ENCODE measurements at regions not wholly inside any gene's neighbourhood (a gene's known extent, or its start where the extent isn't known, plus 50 kb on each side); places are given as distances from the start of the nearest gene placed in this dataset.
A peak's percentile ranks its signal among the peaks of the same experiment; 100 is the strongest.

DNA sequence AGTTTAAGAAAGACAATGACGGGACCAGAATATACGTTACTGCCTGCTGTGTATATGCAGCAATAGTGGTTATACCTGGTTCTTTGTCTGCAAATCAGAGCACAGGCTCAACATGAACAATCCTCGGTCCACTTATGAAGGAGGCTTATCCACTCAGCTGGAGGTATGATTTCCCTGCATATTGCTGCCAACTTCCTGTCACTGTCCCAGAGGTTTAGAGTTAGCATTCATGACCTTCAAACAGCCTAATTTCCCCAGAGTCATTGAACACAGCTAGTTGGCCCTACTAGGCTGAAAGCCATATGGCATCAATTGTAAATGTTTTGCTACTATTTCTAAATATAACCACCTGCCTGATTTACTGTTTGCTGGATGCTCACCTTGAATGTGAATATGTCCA is 224.9 kb upstream of the ZNF717 start:
- no peak for DNase-seq (ENCODE audit: low read depth in 2 of 2)

DNA sequence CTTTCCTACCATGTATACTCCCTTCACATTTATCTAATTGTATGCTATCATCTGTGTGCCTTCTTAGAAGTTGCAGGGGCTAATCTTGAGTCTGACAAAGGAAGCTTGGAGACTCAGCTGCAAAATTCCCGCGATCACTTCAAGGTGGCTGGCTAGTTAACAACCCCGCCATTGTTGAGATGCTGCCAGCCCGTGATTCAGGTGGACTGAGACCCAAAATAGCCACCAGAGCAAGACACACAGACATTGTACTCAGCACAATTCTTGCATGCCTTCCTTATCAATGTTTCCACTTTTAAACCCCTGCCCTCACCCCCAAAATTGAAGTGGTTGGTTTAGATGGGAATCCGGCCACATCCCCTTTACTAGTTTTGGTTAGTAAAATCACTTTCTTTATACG is 225.8 kb upstream of the ZNF717 start:
- no peak for DNase-seq (ENCODE audit: low read depth in 2 of 2)

DNA sequence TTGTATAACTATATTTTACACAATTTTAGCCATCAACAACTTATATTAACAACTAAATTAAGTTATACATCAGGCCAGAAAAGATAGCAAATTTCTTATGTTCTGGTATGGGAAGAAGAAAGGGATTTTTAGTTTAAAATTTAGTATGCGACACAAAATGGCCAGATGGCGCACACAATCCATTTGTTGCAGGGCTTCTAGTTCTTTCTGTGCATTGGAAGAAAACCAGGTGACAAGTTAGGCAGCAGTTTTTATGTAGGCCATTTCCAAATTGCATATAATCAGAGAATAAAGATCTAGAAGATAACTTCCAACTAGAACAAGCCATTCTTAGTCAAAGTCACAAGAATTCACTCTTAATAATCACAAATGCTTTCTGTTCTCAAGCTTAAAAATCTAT is 230.1 kb upstream of the ZNF717 start:
- DNase-seq (ENCODE audit: low read depth in 2 of 2), result no peak

DNA sequence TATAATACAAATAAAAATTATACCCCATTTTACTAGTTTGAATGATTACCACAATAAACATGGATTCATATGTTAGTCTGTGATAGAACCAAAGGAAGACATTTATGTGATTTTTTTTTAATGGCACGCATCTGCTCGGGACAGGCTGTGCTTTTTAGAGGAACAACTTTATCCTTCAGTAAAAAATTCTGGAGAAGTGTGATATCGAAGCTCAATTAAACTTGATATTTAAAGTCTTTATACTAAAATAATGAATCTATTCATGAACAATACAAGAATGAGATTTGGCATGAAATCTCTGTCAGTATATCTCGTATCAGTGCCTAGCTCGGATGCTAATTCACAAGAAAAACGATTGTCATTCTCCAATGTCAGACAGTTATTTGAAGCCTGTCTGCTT is 230.8 kb upstream of the ZNF717 start:
- no peak for DNase-seq (ENCODE audit: low read depth in 2 of 2)

DNA sequence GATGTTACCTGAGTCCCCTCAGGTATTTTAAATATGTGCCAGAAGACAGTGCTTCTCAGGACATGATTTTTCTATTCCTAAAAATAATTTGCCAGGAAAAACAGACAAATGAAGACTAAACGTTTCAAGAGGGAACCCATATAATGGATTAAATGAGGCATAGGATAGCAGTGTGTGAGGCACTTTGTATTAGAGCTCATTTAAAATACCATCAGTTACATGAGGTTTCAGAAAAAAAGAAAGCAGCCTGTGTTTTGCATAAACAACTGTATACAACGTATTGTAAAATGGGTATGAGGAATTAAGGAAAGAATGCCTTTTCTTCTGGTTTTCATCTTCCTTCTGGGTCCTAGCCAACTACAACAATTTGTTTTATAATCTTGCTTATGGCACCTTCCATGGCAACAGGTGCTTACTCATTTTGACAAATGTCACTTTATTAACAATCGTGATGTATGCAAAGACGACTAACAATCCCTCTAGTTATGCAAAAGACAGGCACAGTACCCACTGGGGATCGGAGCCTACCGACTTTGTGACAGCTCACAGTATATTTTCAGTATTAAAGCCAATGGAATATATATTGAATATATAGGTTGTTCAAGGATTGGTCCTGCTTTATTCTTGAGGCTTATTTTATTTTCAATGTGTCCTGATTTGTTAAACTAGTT is 231.6 kb upstream of the ZNF717 start:
- no peak for DNase-seq (ENCODE audit: low read depth in 2 of 2)

- no peak for DNase-seq (ENCODE audit: low read depth in 2 of 2)
These were observed 236.0 kb upstream of the ZNF717 start for GRCh38 chr3:76021376-76021775.

- DNase-seq (ENCODE audit: low read depth in 2 of 2), result no peak
These were observed 239.3 kb upstream of the ZNF717 start for GRCh38 chr3:76024640-76025039.

DNA sequence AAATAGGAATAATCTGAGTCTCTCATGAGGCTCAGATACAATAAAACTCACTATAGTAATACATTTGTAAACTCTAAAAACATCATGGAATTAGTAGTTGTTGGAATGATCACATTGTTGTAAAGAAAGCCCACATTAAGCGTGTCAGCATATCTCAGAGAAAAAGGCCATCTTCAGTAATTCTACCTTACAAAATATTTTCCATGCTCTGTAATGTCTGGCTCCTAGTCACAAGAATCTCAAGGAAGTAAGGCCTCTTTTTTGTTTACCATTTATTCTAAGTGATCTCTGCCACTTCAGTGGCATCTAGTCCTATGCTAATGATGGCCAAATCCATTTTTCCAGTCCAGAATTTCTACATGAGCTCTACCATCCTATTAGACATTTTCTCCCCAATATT is 240.2 kb upstream of the ZNF717 start:
- no peak for DNase-seq (ENCODE audit: low read depth in 2 of 2)

- no peak for DNase-seq (ENCODE audit: low read depth in 2 of 2)
These were observed 241.0 kb upstream of the ZNF717 start for GRCh38 chr3:76026379-76026778.

- DNase-seq (ENCODE audit: low read depth in 2 of 2), result no peak
These were observed 243.4 kb upstream of the ZNF717 start for GRCh38 chr3:76028774-76029173.

DNA sequence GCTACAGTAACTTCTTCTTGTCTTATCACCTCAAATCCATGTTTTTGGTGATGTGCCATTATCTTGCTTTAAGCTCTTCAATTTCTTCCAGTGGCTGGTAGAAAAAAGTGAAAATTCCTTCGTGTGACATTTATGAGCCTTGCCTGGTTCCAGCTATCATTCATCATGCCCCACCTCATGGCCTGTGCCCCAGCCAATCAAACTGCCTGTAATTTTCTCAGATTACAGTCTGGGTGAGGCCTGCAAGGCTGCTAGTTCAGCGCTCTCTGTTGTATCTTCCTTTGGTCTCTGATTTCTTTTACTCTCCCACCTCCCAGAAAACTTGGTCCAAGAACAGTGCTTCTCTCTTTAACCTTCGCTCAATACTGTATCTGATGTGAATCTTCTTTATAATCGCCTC is 249.3 kb upstream of the ZNF717 start:
- DNase-seq (ENCODE audit: low read depth in 2 of 2), result no peak

GRCh38 chr3:76035117-76035516 is 249.8 kb upstream of the ZNF717 start:
- DNase-seq (ENCODE audit: low read depth in 2 of 2), result no peak

DNA sequence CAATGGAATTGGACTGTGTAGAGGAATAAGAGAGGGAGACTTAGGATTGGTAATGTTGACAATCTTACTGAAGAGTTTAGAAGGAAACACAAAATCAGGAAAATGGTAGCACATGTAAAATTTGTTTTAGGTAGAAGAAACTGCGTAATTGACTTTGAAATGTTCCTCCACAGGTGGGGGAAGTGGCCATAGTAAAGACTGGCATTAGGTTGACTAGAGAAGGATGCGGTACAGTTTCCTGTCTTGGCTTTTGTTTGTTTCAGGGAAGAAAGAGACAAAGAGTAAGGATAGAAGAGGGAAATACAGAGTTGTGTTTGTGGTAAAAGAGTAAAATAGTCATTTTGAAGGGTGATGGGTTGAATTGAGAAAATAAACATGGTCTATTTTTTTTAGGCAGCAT is 253.6 kb upstream of the ZNF717 start:
- no peak for DNase-seq (ENCODE audit: low read depth in 2 of 2)

GRCh38 chr3:76039431-76039830 is 254.1 kb upstream of the ZNF717 start:
- DNase-seq (ENCODE audit: low read depth in 2 of 2), result no peak

- no peak for DNase-seq (ENCODE audit: low read depth in 2 of 2)
These were observed 255.6 kb upstream of the ZNF717 start for GRCh38 chr3:76040946-76041345.

DNA sequence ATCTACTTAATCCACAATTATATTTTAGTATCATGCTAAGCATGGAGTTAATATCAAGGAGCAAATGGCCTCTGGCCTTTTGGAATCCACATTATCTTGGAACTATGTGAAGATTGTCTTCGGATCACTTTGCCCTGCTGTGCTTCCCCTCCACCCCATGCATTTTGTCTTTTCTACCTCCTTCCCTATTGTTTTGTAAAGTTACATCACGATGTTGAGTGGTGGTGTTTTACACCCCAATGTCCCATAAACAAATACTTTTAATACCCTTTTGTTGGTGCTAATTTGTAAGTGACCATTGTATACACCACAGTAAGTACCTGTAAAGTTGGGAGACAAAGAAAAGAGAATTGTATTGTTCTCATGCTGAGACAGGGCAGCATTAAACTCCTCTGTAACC is 258.4 kb upstream of the ZNF717 start:
- no peak for DNase-seq (ENCODE audit: low read depth in 2 of 2)

DNA sequence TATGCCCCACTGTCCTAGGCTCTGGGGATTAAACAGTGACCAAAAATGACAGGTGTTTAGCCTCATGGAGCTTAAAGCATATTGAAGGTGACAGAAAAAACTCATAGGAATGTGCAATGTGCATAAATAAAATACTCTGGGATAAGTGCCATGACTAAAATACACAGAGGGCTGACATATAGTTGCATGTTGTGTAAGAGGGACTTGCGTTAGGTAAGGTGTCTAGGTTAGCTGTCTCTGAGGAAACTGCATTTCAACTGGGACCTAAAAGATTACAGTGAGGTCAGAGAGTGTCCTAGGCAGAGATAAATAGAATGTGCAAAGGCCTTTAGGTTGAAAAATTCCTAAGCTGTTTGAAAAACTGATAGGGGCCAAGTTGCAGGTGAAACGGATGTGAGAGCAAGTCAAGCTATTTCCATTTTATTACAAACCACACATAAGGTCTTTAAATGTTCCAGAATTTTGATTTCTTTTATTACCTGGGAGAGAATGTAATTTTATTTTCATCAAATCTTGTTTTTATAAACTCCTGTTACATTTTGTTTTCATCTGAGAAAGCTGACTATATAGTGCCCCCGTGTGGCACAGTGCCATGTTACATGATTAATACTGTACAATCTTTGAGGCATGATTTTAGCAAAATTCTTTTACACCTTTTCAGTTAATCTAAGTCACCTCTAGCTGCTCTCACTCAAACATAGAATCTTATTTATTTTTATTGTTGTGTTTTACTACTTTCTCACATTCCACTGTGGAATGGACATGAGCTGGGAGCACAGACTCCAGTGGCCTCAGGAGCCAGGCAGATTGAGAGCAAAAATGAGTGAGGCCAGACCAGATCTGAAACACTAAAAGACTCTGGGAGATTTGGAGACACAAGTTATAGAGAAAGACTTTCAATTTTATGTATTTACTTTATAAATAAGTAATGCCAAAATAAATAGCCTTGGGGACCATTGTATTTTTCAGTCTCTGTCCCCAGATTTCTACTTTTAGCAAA is 259.6 kb upstream of the ZNF717 start:
- peak in 1 of 2 donors; percentile 1 for DNase-seq (ENCODE audit: low read depth in 2 of 2)

- no peak for DNase-seq (ENCODE audit: low read depth in 2 of 2)
These were observed 262.0 kb upstream of the ZNF717 start for GRCh38 chr3:76047368-76047767.

DNA sequence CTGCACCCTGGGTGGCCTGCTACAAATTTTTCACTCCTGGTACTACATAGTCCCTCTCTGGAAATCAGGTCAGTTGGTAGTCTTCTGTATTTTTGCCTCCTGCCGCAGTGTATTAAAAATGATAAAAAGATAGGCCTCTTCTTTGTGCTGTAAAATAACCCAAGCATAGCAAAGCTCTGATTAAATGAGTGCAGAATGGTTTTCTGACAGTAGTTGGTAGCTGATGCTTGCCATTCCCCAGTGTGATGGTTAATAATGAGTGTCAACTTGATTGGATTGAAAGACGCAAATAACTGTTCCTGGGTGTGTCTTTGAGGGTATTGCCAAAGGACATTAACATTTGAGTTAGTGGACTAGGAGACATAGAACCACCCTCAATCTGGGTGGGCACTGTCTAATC is 264.4 kb upstream of the ZNF717 start:
- DNase-seq (ENCODE audit: low read depth in 2 of 2), result no peak

DNA sequence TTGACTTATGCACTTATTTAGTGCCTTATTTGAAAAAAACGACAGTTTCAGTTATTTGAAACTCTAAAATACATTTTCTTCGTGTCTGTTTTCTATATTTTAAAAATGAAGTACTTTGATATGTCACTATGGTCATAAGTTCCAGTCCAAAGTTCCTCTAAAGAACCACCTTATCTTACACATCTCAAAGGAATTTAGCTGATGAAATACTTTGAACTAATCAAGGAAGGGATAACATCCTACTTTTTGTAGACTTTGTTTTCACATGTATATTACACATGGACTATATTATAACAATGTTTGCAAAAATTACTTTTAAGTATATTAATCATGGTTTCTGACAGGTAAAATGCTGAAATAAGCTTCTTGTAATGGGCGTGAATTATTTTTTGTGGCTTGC is 265.8 kb upstream of the ZNF717 start:
- no peak for DNase-seq (ENCODE audit: low read depth in 2 of 2)

GRCh38 chr3:76054404-76054803 is 269.1 kb upstream of the ZNF717 start:
- DNase-seq (ENCODE audit: low read depth in 2 of 2), result no peak

DNA sequence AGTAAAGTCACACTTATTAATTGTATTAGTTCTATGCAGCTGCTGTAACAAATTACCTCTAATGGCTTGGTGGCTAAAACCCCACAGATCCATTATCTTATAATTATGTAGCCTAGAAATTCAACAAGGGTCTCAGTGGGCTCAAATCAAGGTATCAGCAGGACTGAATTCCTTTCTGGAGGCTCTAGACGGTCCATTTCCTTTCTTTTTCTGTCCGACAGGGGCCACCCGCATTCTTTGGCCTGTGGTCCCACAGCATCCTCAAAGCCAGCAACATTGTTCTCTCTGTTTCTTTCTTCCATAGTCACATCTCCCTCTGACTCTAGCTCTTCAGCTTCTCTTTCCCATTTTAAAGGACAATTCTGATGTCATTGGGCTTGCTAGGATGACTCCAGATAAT is 276.3 kb upstream of the ZNF717 start:
- DNase-seq (ENCODE audit: low read depth in 2 of 2), result no peak

GRCh38 chr3:76063019-76063418 is 277.7 kb upstream of the ZNF717 start:
- no peak for DNase-seq (ENCODE audit: low read depth in 2 of 2)
